ENCODE measurements at regions not wholly inside any gene's neighbourhood (a gene's known extent, or its start where the extent isn't known, plus 50 kb on each side); places are given as distances from the start of the nearest gene placed in this dataset.
A peak's percentile ranks its signal among the peaks of the same experiment; 100 is the strongest.

- H3K4me3 Mint-ChIP-seq: no peak overlapping the region
- no peak for ATAC-seq
Measured at GRCh38 chr9:27749838-27750237, 176.6 kb upstream of the C9orf72 start.

GRCh38 chr9:27750566-27750965 lies 177.3 kb upstream of the C9orf72 start:
- DNase-seq: no peak
- Mint-ChIP-seq H3K36me3 (ENCODE audit: insufficient read depth) (no peaks in the 10 kb centered on the region), H3K4me3 (no peak overlapping the region), H3K27me3 (ENCODE audit: low read depth) (peaks cover 4% of the 10 kb centered on the region), H3K4me1 (ENCODE audit: low read depth) (no peaks in the 10 kb centered on the region), H3K9me3 (no peaks in the 10 kb centered on the region)
- ATAC-seq: no peak

More at GRCh38 chr9:27749838-27750237, 176.6 kb upstream of the C9orf72 start:
- H3K9me3 Mint-ChIP-seq: no peaks in the 10 kb centered on the region
- no peaks in the 10 kb centered on the region for H3K4me1 Mint-ChIP-seq (ENCODE audit: low read depth)
- no peaks in the 10 kb centered on the region for H3K36me3 Mint-ChIP-seq (ENCODE audit: insufficient read depth)
- H3K27me3 Mint-ChIP-seq (ENCODE audit: low read depth): peaks cover 4% of the 10 kb centered on the region
- DNase-seq: no peak

GRCh38 chr9:27752069-27752468 lies 178.8 kb upstream of the C9orf72 start:
- Mint-ChIP-seq H3K4me1 (ENCODE audit: low read depth) (no peaks in the 10 kb centered on the region), H3K36me3 (ENCODE audit: insufficient read depth) (no peaks in the 10 kb centered on the region), H3K4me3 (no peak overlapping the region), H3K27me3 (ENCODE audit: low read depth) (no peaks in the 10 kb centered on the region), H3K9me3 (no peaks in the 10 kb centered on the region)
- no peak for ATAC-seq
- DNase-seq: no peak

GRCh38 chr9:27755846-27756245 lies 182.6 kb upstream of the C9orf72 start:
- Mint-ChIP-seq H3K4me1 (ENCODE audit: low read depth) (no peaks in the 10 kb centered on the region), H3K9me3 (no peaks in the 10 kb centered on the region), H3K36me3 (ENCODE audit: insufficient read depth) (no peaks in the 10 kb centered on the region), H3K27me3 (ENCODE audit: low read depth) (no peaks in the 10 kb centered on the region), H3K4me3 (no peak overlapping the region)
- ATAC-seq: no peak
- DNase-seq: no peak

- no peak for ATAC-seq
- Mint-ChIP-seq H3K9me3 (no peaks in the 10 kb centered on the region), H3K36me3 (ENCODE audit: insufficient read depth) (no peaks in the 10 kb centered on the region), H3K27me3 (ENCODE audit: low read depth) (no peaks in the 10 kb centered on the region), H3K4me3 (no peak overlapping the region), H3K4me1 (ENCODE audit: low read depth) (no peaks in the 10 kb centered on the region)
- DNase-seq: no peak
Measured at GRCh38 chr9:27756418-27756817, 183.1 kb upstream of the C9orf72 start.

- no peak overlapping the region for H3K4me3 Mint-ChIP-seq
- H3K9me3 Mint-ChIP-seq: no peaks in the 10 kb centered on the region
- H3K4me1 Mint-ChIP-seq (ENCODE audit: low read depth): no peaks in the 10 kb centered on the region
- ATAC-seq (no peak), DNase-seq (no peak)
- H3K27me3 Mint-ChIP-seq (ENCODE audit: low read depth): no peaks in the 10 kb centered on the region
- no peaks in the 10 kb centered on the region for H3K36me3 Mint-ChIP-seq (ENCODE audit: insufficient read depth)
Measured at GRCh38 chr9:27763831-27764230, 190.6 kb upstream of the C9orf72 start.

GRCh38 chr9:27765266-27766072 lies 192.2 kb upstream of the C9orf72 start:
- Mint-ChIP-seq H3K36me3 (ENCODE audit: insufficient read depth) (no peaks in the 10 kb centered on the region), H3K4me1 (ENCODE audit: low read depth) (no peaks in the 10 kb centered on the region), H3K27me3 (ENCODE audit: low read depth) (no peaks in the 10 kb centered on the region), H3K9me3 (no peaks in the 10 kb centered on the region), H3K4me3 (no peak overlapping the region)
- no peak for ATAC-seq
- DNase-seq: no peak

GRCh38 chr9:27766073-27766835 lies 193.0 kb upstream of the C9orf72 start:
- H3K4me1 Mint-ChIP-seq (ENCODE audit: low read depth): no peaks in the 10 kb centered on the region
- DNase-seq (no peak), ATAC-seq (no peak)
- no peaks in the 10 kb centered on the region for H3K9me3 Mint-ChIP-seq
- no peaks in the 10 kb centered on the region for H3K27me3 Mint-ChIP-seq (ENCODE audit: low read depth)
- no peak overlapping the region for H3K4me3 Mint-ChIP-seq
- no peaks in the 10 kb centered on the region for H3K36me3 Mint-ChIP-seq (ENCODE audit: insufficient read depth)

GRCh38 chr9:27768781-27769180 lies 195.5 kb upstream of the C9orf72 start:
- ATAC-seq: no peak
- no peaks in the 10 kb centered on the region for H3K36me3 Mint-ChIP-seq (ENCODE audit: insufficient read depth)
- H3K9me3 Mint-ChIP-seq: no peaks in the 10 kb centered on the region

GRCh38 chr9:27770541-27770940 lies 197.3 kb upstream of the C9orf72 start:
- ATAC-seq: no peak
- Mint-ChIP-seq H3K36me3 (ENCODE audit: insufficient read depth) (no peaks in the 10 kb centered on the region), H3K27me3 (ENCODE audit: low read depth) (no peaks in the 10 kb centered on the region), H3K4me1 (ENCODE audit: low read depth) (no peaks in the 10 kb centered on the region), H3K4me3 (no peak overlapping the region), H3K9me3 (no peaks in the 10 kb centered on the region)
- no peak for DNase-seq

More at GRCh38 chr9:27768781-27769180, 195.5 kb upstream of the C9orf72 start:
- no peak overlapping the region for H3K4me3 Mint-ChIP-seq
- no peaks in the 10 kb centered on the region for H3K27me3 Mint-ChIP-seq (ENCODE audit: low read depth)
- H3K4me1 Mint-ChIP-seq (ENCODE audit: low read depth): no peaks in the 10 kb centered on the region
- no peak for DNase-seq

- Mint-ChIP-seq H3K9me3 (no peaks in the 10 kb centered on the region), H3K4me1 (ENCODE audit: low read depth) (no peaks in the 10 kb centered on the region), H3K36me3 (ENCODE audit: insufficient read depth) (no peaks in the 10 kb centered on the region), H3K4me3 (no peak overlapping the region), H3K27me3 (ENCODE audit: low read depth) (no peaks in the 10 kb centered on the region)
- DNase-seq (no peak), ATAC-seq (no peak)
Measured at GRCh38 chr9:27771803-27772545, 198.7 kb upstream of the C9orf72 start.

GRCh38 chr9:27784847-27785713 lies 211.8 kb upstream of the C9orf72 start:
- Mint-ChIP-seq H3K4me3 (no peak overlapping the region), H3K27me3 (ENCODE audit: low read depth) (peaks cover 6% of the 10 kb centered on the region), H3K4me1 (ENCODE audit: low read depth) (no peaks in the 10 kb centered on the region), H3K36me3 (ENCODE audit: insufficient read depth) (no peaks in the 10 kb centered on the region), H3K9me3 (peaks cover 18% of the 10 kb centered on the region)
- ATAC-seq (peak; percentile 32 to 65), DNase-seq (no peak)

- peaks cover 18% of the 10 kb centered on the region for H3K9me3 Mint-ChIP-seq
- no peaks in the 10 kb centered on the region for H3K36me3 Mint-ChIP-seq (ENCODE audit: insufficient read depth)
- ATAC-seq: peak; percentile 43 to 56
- no peaks in the 10 kb centered on the region for H3K4me1 Mint-ChIP-seq (ENCODE audit: low read depth)
- no peak overlapping the region for H3K4me3 Mint-ChIP-seq
- peaks cover 6% of the 10 kb centered on the region for H3K27me3 Mint-ChIP-seq (ENCODE audit: low read depth)
- no peak for DNase-seq
Measured at GRCh38 chr9:27785714-27786100, 212.4 kb upstream of the C9orf72 start.

- Mint-ChIP-seq H3K9me3 (peaks cover 12% of the 10 kb centered on the region), H3K4me3 (no peak overlapping the region), H3K4me1 (ENCODE audit: low read depth) (no peaks in the 10 kb centered on the region), H3K27me3 (ENCODE audit: low read depth) (peaks cover 6% of the 10 kb centered on the region), H3K36me3 (ENCODE audit: insufficient read depth) (no peaks in the 10 kb centered on the region)
- DNase-seq (no peak), ATAC-seq (no peak)
Measured at GRCh38 chr9:27787891-27788290, 214.6 kb upstream of the C9orf72 start.

All from activated T-cell treated with anti-CD3 and anti-CD28 coated beads, Interleukin-2, amount 50 U/mL, for 4 hours (primary cell).